ENCODE measurements at regions not wholly inside any gene's neighbourhood (a gene's known extent, or its start where the extent isn't known, plus 50 kb on each side); places are given as distances from the start of the nearest gene placed in this dataset.

DNA sequence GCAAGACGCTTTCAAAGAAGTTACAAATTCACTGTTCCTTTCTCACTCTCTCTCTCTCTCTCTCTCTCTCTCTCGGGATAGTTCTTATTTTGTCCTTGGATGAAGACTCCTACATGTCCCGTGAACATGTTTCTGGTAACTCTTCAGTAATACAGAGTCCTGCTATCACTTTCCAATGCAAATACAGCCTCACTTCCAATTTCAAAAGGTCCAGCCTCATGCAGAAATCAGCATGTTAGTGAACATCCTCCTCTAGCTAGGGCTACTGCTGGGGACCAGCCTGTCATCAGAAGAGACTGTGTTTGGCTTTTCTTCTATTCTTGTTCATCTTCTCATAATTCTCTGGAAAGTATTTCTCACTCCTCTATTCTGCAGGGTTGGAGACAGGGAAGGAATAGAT is 1306.7 kb upstream of the CELF4 start:
- no peaks in the 10 kb centered on the region for H3K27me3 Mint-ChIP-seq (ENCODE audit: insufficient read depth, unreplicated experiment)
- no peaks in the 10 kb centered on the region for H3K36me3 Mint-ChIP-seq (ENCODE audit: insufficient read depth, unreplicated experiment)
- ChIA-PET POLR2A (no interaction called here), CTCF (interaction anchor here (0.7 kb wide), 1 partner anchor 133 kb away, joined by 3 read pairs; no protein-coding TSS in a partner anchor)
- no peak overlapping the region for H3K27ac Mint-ChIP-seq (ENCODE audit: low read depth, unreplicated experiment)
- no peak for DNase-seq (ENCODE audit: unreplicated experiment)
- BruUV-seq (replicated peaks) = no TSS peak
- intact Hi-C loops (cut with micrococcal nuclease) = no loop called here
- no peaks in the 10 kb centered on the region for H3K4me1 Mint-ChIP-seq (ENCODE audit: insufficient read depth, unreplicated experiment)
- H3K9me3 Mint-ChIP-seq (ENCODE audit: unreplicated experiment) = no peaks in the 10 kb centered on the region
- H3K4me3 Mint-ChIP-seq (ENCODE audit: unreplicated experiment) = no peak overlapping the region
- TF ChIP-seq, protein P1, sequence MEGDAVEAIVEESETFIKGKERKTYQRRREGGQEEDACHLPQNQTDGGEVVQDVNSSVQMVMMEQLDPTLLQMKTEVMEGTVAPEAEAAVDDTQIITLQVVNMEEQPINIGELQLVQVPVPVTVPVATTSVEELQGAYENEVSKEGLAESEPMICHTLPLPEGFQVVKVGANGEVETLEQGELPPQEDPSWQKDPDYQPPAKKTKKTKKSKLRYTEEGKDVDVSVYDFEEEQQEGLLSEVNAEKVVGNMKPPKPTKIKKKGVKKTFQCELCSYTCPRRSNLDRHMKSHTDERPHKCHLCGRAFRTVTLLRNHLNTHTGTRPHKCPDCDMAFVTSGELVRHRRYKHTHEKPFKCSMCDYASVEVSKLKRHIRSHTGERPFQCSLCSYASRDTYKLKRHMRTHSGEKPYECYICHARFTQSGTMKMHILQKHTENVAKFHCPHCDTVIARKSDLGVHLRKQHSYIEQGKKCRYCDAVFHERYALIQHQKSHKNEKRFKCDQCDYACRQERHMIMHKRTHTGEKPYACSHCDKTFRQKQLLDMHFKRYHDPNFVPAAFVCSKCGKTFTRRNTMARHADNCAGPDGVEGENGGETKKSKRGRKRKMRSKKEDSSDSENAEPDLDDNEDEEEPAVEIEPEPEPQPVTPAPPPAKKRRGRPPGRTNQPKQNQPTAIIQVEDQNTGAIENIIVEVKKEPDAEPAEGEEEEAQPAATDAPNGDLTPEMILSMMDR (IDR thresholded peaks at IDR 0.05; ENCODE audit: unreplicated experiment) = no peak

DNA sequence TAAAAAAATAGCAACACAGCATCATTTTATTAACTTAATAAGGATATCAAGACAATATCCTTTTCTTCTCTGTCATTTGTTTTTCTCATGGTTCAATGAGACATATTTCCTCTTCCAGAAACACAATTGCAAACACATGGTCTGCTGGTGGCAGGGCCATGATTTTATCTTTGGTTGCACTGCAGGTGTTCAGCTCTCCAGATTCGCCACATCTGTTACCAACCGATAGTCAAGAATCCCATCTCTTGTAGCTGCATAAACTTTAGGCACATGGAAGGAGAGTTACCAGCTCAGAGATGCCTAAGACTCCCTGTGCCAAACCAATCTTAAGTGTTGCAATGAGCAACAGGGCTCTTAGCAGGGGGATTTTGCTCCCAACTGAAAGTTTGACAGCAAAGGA is 1303.2 kb upstream of the CELF4 start:
- CTCF ChIA-PET = interaction anchor here (0.6 to 0.9 kb wide), 3 partner anchors 20 to 908 kb away, joined by 3 to 5 read pairs (median 3); no protein-coding TSS in a partner anchor
- intact Hi-C loops (cut with micrococcal nuclease) = no loop called here
- Mint-ChIP-seq H3K4me3 (ENCODE audit: unreplicated experiment) (no peak overlapping the region), H3K27me3 (ENCODE audit: insufficient read depth, unreplicated experiment) (no peaks in the 10 kb centered on the region), H3K27ac (ENCODE audit: low read depth, unreplicated experiment) (no peak overlapping the region), H3K36me3 (ENCODE audit: insufficient read depth, unreplicated experiment) (no peaks in the 10 kb centered on the region), H3K9me3 (ENCODE audit: unreplicated experiment) (no peaks in the 10 kb centered on the region), H3K4me1 (ENCODE audit: insufficient read depth, unreplicated experiment) (no peaks in the 10 kb centered on the region)
- DNase-seq (ENCODE audit: unreplicated experiment) = no peak
- TF ChIP-seq, protein P1 (IDR thresholded peaks at IDR 0.05; ENCODE audit: unreplicated experiment) = no peak
- POLR2A ChIA-PET = no interaction called here
- BruUV-seq (replicated peaks) = no TSS peak

DNA sequence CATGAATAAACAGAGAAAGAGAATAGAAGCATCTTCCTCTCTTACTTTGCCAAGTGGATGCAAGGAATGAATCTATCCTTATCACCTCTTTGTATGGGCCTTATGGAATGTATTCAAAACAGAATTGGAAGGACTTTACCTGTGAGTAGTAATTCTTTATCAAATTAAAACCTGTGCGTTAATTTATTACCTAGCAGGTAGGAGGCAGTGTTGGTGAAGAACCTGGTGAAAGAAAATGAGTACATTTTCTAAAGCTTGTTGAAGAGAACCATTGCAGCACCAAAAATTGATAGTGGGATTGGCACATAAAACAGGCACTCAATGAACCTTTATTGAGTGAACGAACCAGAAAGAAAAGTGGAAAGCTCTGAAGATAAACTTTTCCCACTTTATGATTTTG is 1302.1 kb upstream of the CELF4 start:
- intact Hi-C loops (cut with micrococcal nuclease) = no loop called here
- no peaks in the 10 kb centered on the region for H3K36me3 Mint-ChIP-seq (ENCODE audit: insufficient read depth, unreplicated experiment)
- CTCF ChIA-PET = interaction anchor here (0.6 kb wide), 2 partner anchors 248 to 1120 kb away, joined by 3 read pairs; no protein-coding TSS in a partner anchor

DNA sequence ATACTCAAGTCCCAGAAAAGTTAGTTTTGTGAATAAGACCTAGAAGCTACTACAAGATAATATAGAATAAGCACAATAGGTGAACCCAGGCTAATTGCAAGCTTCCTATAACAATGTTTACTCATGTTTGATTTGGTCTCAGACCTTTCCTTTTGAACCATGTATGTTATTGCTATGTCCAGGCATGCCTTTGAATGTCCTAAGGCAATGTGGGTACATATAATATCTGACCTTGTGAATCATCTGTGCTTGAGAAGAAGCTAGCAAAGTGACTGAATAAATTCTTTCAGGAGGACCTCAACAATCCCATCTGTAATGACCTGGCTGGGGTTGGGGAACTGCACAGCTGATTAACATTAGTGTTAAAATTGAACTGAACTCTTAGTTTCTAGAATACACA is 1285.9 kb upstream of the CELF4 start:
- BruUV-seq (replicated peaks) = no TSS peak
- Mint-ChIP-seq H3K27me3 (ENCODE audit: insufficient read depth, unreplicated experiment) (no peaks in the 10 kb centered on the region), H3K4me1 (ENCODE audit: insufficient read depth, unreplicated experiment) (no peaks in the 10 kb centered on the region), H3K27ac (ENCODE audit: low read depth, unreplicated experiment) (no peak overlapping the region), H3K36me3 (ENCODE audit: insufficient read depth, unreplicated experiment) (no peaks in the 10 kb centered on the region), H3K4me3 (ENCODE audit: unreplicated experiment) (no peak overlapping the region), H3K9me3 (ENCODE audit: unreplicated experiment) (no peaks in the 10 kb centered on the region)
- CTCF ChIA-PET = interaction anchor here (0.7 kb wide), 1 partner anchor 19 kb away, joined by 3 read pairs; no protein-coding TSS in a partner anchor
- peak; percentile 3 for DNase-seq (ENCODE audit: unreplicated experiment)
- TF ChIP-seq, protein P1 (IDR thresholded peaks at IDR 0.05; ENCODE audit: unreplicated experiment) = no peak
- intact Hi-C loops (cut with micrococcal nuclease) = no loop called here
- POLR2A ChIA-PET = interaction anchor here (0.6 kb wide), 1 partner anchor 34 kb away, joined by 3 read pairs; no protein-coding TSS in a partner anchor

More for the DNA sequence above, 1302.1 kb upstream of the CELF4 start:
- no peaks in the 10 kb centered on the region for H3K9me3 Mint-ChIP-seq (ENCODE audit: unreplicated experiment)
- no peak for DNase-seq (ENCODE audit: unreplicated experiment)
- POLR2A ChIA-PET = no interaction called here
- H3K27ac Mint-ChIP-seq (ENCODE audit: low read depth, unreplicated experiment) = no peak overlapping the region
- no peaks in the 10 kb centered on the region for H3K27me3 Mint-ChIP-seq (ENCODE audit: insufficient read depth, unreplicated experiment)
- H3K4me3 Mint-ChIP-seq (ENCODE audit: unreplicated experiment) = no peak overlapping the region
- TF ChIP-seq, protein P1 (IDR thresholded peaks at IDR 0.05; ENCODE audit: unreplicated experiment) = no peak
- BruUV-seq (replicated peaks) = no TSS peak
- H3K4me1 Mint-ChIP-seq (ENCODE audit: insufficient read depth, unreplicated experiment) = no peaks in the 10 kb centered on the region

All from MCF 10A (cell line).